GM12878 (cell line): ENCODE measurements at regions not wholly inside any gene's neighbourhood (a gene's known extent, or its start where the extent isn't known, plus 50 kb on each side); places are given as distances from the start of the nearest gene placed in this dataset.
"Not testable (repeated sequence)": the region's sequence is repeated elsewhere in the genome, so short reads cannot be mapped to it uniquely, and the experiment has no call there.

ENCODE experiments used
- ATAC-seq: fragments of 200-7000 bp; cut with Tn5 transposase; 3 replicates; pipeline ENCODE4 v1.9.1; 2020; ENCODE audit warnings: mild to moderate bottlenecking, moderate library complexity
- BruUV-seq: library from RNA; stranded (reverse); fragments of 400-500 nt; replicated peaks from 2 replicates; lab custom pipeline; 2021; lab: Mats Ljungman, UMichigan
- CTCF ChIA-PET: fragments of 300-600 bp; sonication (Branson Sonifier 250); formaldehyde crosslinking; extraction: SDS; loops from one replicate; lab custom pipeline; 2021; ENCODE audit warnings: inconsistent platforms; lab: Yijun Ruan, JAX
- POLR2A ChIA-PET: fragments of 350-600 bp; formaldehyde crosslinking; extraction: SDS; loops from one replicate; lab custom pipeline; 2021; ENCODE audit warnings: inconsistent platforms; lab: Charles Lee
- RAD21 ChIA-PET: fragments of 300-600 bp; sonication (Branson Sonifier 250); formaldehyde crosslinking; loops from one replicate; lab custom pipeline; 2023; ENCODE audit warnings: antibody characterized with exemption; ENCODE audit not compliant: unreplicated experiment; lab: Charles Lee
- SMC1A ChIA-PET: fragments of 300-600 bp; sonication (Branson Sonifier 250); formaldehyde crosslinking; loops from one replicate; lab custom pipeline; 2023; ENCODE audit not compliant: unreplicated experiment, uncharacterized antibody; lab: Charles Lee
- DNase-seq: peaks from one replicate; pipeline ENCODE4 v3.0.0-alpha.2; 2011; ENCODE audit warnings: low read depth, low spot score
- FAIRE-seq: peaks from 3 replicates; lab custom pipeline; 2011; peaks lifted over from hg19 to GRCh38; lab: Jason Lieb, UNC
- H2AFZ ChIP-seq: 2 replicates; pipeline ENCODE4 v1.6.0; 2011; ENCODE audit warnings: low read depth, low read length, control low read depth; ENCODE audit not compliant: control insufficient read depth
- H3K27ac ChIP-seq: 2 replicates; pipeline ENCODE4 v1.5.1; 2011; ENCODE audit warnings: control low read depth; ENCODE audit not compliant: control insufficient read depth, insufficient read depth
- H3K27me3 ChIP-seq, 2 experiments: replicated peaks in 1 of 2; 2 replicates each; pipeline versions ENCODE4 v1.6.0 to v1.6.1; 2011; ENCODE audit warnings: low read length in 1 of 2; ENCODE audit not compliant: control insufficient read depth in 2 of 2, insufficient read depth in 2 of 2
- H3K36me3 ChIP-seq, 2 experiments: 2 replicates each; pipeline ENCODE4 v1.5.1; 2011; ENCODE audit warnings: low read length in 1 of 2; ENCODE audit not compliant: control insufficient read depth in 2 of 2, insufficient read depth in 2 of 2
- H3K4me1 ChIP-seq: 2 replicates; pipeline ENCODE4 v1.6.1; 2011; ENCODE audit warnings: mild to moderate bottlenecking, low read length, moderate library complexity, mixed read lengths; ENCODE audit not compliant: control insufficient read depth, insufficient read depth
- H3K4me2 ChIP-seq: 2 replicates; pipeline ENCODE4 v1.6.0; 2011; ENCODE audit warnings: control low read depth; ENCODE audit not compliant: control insufficient read depth, insufficient read depth
- H3K4me3 ChIP-seq: fragments of 200-600 bp; sonication (generic); 2 replicates; pipeline ENCODE4 v1.5.1; 2016
- H3K79me2 ChIP-seq: 2 replicates; pipeline ENCODE4 v1.6.0; 2011; ENCODE audit warnings: low read length; ENCODE audit not compliant: control insufficient read depth, insufficient read depth
- H3K9ac ChIP-seq: 2 replicates; pipeline ENCODE4 v1.8.0; 2011; ENCODE audit warnings: low read length, control low read depth, mixed read lengths; ENCODE audit not compliant: control insufficient read depth, insufficient read depth
- H3K9me3 ChIP-seq: replicated peaks from 3 replicates; pipeline ENCODE4 v1.5.1; 2011; ENCODE audit warnings: mild to moderate bottlenecking, low read length; ENCODE audit not compliant: control insufficient read depth, insufficient read depth
- H4K20me1 ChIP-seq: 2 replicates; pipeline ENCODE4 v1.6.0; 2011; ENCODE audit not compliant: control insufficient read depth, insufficient read depth
- WGBS: methylation state at CpG from one replicate; pipeline ENCODE4 v1.1.6; 2016; ENCODE audit warnings: low lambda C conversion rate; ENCODE audit not compliant: insufficient replicate concordance, insufficient coverage; ENCODE audit errors: missing lambda C conversion rate; 5-methylcytosine and 5-hydroxymethylcytosine counted together
- in situ Hi-C: fragments of 300-500 bp; cut with MboI; formaldehyde crosslinking; loops from 9 replicates; pipeline ENCODE4 v1.14.3; 2018; ENCODE audit warnings: mixed read lengths
- intact Hi-C: fragments of 100-400 bp; cut with micrococcal nuclease; formaldehyde crosslinking; loops from one replicate; pipeline ENCODE4 v1.14.2; 2022; ENCODE audit not compliant: unreplicated experiment

GRCh38 chr9:40930426-40930825, 198.1 kb downstream of the FOXD4L6 start:
- in situ Hi-C loops, H4K20me1 ChIP-seq, BruUV-seq, SMC1A ChIA-PET, H3K27me3 ChIP-seq, H3K9ac ChIP-seq, H3K27ac ChIP-seq, H3K79me2 ChIP-seq, H3K4me1 ChIP-seq, CTCF ChIA-PET, H3K4me2 ChIP-seq, POLR2A ChIA-PET, FAIRE-seq, H3K36me3 ChIP-seq, RAD21 ChIA-PET, H2AFZ ChIP-seq, ATAC-seq, DNase-seq, H3K4me3 ChIP-seq: not testable (repeated sequence)
- 86% methylated on average over 4 of the region's 4 CpGs for WGBS
- intact Hi-C loops, result loop anchor here (10.0 kb wide), 1 partner anchor 46 kb away; no protein-coding TSS in a partner anchor
- H3K9me3 ChIP-seq, result peaks cover 10% of the 10 kb centered on the region; the same call in 2 of the 3 replicates

- H3K27me3 ChIP-seq, ATAC-seq, FAIRE-seq, H3K4me3 ChIP-seq, H2AFZ ChIP-seq, SMC1A ChIA-PET, CTCF ChIA-PET, in situ Hi-C loops, DNase-seq, BruUV-seq, intact Hi-C loops, H3K4me2 ChIP-seq, H3K4me1 ChIP-seq, RAD21 ChIA-PET, POLR2A ChIA-PET, H3K9ac ChIP-seq, H4K20me1 ChIP-seq, H3K79me2 ChIP-seq, H3K36me3 ChIP-seq, H3K27ac ChIP-seq: not testable (repeated sequence)
- 73% methylated on average over 6 of the region's 6 CpGs for whole genome bisulfite sequencing
- H3K9me3 ChIP-seq, result peaks cover 10% of the 10 kb centered on the region; the same call in 2 of the 3 replicates
These were observed 199.0 kb downstream of the FOXD4L6 start for GRCh38 chr9:40929488-40929845.
